Breast epithelium (tissue), 4 donors: ENCODE measurements at regions not wholly inside any gene's neighbourhood (a gene's known extent, or its start where the extent isn't known, plus 50 kb on each side); places are given as distances from the start of the nearest gene placed in this dataset.

ENCODE experiments used
- DNase-seq, 2 donors: peaks; one replicate each; pipeline ENCODE4 v3.0.0-alpha.2; 2019; ENCODE audit warnings: low spot score in 2 of 2
- H3K27ac ChIP-seq, 2 donors: fragments of 200-600 bp; sonication (generic) in 1 of 2; one replicate each; pipeline ENCODE4 v1.5.1; 2016 to 2019; ENCODE audit warnings: mild to moderate bottlenecking in 1 of 2
- H3K27me3 ChIP-seq, 2 donors: fragments of 200-600 bp; sonication (generic) in 1 of 2; one replicate each; pipeline versions ENCODE4 v1.5.1 to v1.6.0; 2017 to 2019; ENCODE audit warnings: control low read depth in 1 of 2, mild to moderate bottlenecking in 1 of 2
- H3K36me3 ChIP-seq: fragments of 200-600 bp; one replicate; pipeline ENCODE4 v1.5.1; 2019
- H3K4me1 ChIP-seq, 2 donors: fragments of 200-600 bp; sonication (generic); one replicate each; pipeline ENCODE4 v1.5.1; 2016 to 2019; ENCODE audit warnings: control low read depth in 1 of 2
- H3K4me3 ChIP-seq, 3 donors: fragments of 200-600 bp; sonication (generic); 1 replicate in 2 of 3; 2 replicates in 1 of 3; pipeline ENCODE4 v1.5.1; 2016 to 2019; ENCODE audit warnings: mild to moderate bottlenecking in 3 of 3, moderate library complexity in 2 of 3
- H3K9me3 ChIP-seq, 2 donors: fragments of 200-600 bp; sonication (generic) in 1 of 2; one replicate each; pipeline ENCODE4 v1.5.1; 2016 to 2019; ENCODE audit warnings: control low read depth in 1 of 2
- CTCF ChIP-seq, 3 donors: fragments of 450-650 bp; IDR thresholded peaks; one replicate each; pipeline ENCODE4 v1.5.1; 2016 to 2017; ENCODE audit warnings: antibody characterized with exemption in 3 of 3, mild to moderate bottlenecking in 3 of 3, moderate library complexity in 3 of 3
- POLR2A ChIP-seq: fragments of 450-650 bp; IDR thresholded peaks from one replicate; pipeline ENCODE4 v1.6.1; 2016; ENCODE audit warnings: antibody characterized with exemption, mild to moderate bottlenecking, moderate library complexity
- POLR2AphosphoS5 ChIP-seq, 3 donors: sonication (generic); formaldehyde crosslinking; IDR thresholded peaks; one replicate each; pipeline ENCODE4 v1.6.1; 2017; ENCODE audit warnings: antibody characterized with exemption in 3 of 3
- intact Hi-C: fragments of 100-400 bp; cut with DNase I; formaldehyde crosslinking; loops from one replicate; pipeline ENCODE4 v1.15.1; 2023; ENCODE audit warnings: low total_unique reads

- no peak for DNase-seq
- Histone ChIP-seq H3K27me3 (no peaks in the 10 kb centered on the region), H3K36me3 (no peaks in the 10 kb centered on the region), H3K4me1 (no peaks in the 10 kb centered on the region), H3K4me3 (no peak overlapping the region), H3K9me3 (no peaks in the 10 kb centered on the region), H3K27ac (no peak overlapping the region)
- intact Hi-C loops, result no loop called here
- TF ChIP-seq POLR2A (no peak), CTCF (IDR thresholded peaks at IDR 0.05) (no peak), POLR2AphosphoS5 (IDR thresholded peaks at IDR 0.05) (no peak)
Observed at GRCh38 chr6:119739769-119740168, 390.2 kb upstream of the MAN1A1 start.

GRCh38 chr6:119738425-119738824 is 388.9 kb upstream of the MAN1A1 start:
- DNase-seq, result no peak
- intact Hi-C loops, result no loop called here

GRCh38 chr6:119736296-119737021 is 386.9 kb upstream of the MAN1A1 start:
- no peak overlapping the region for H3K27ac ChIP-seq
- intact Hi-C loops, result no loop called here
- no peak overlapping the region for H3K4me3 ChIP-seq
- no peaks in the 10 kb centered on the region for H3K9me3 ChIP-seq
- no peaks in the 10 kb centered on the region for H3K27me3 ChIP-seq
- no peaks in the 10 kb centered on the region for H3K4me1 ChIP-seq
- H3K36me3 ChIP-seq, result no peaks in the 10 kb centered on the region
- no peak for TF ChIP-seq POLR2A
- DNase-seq, result no peak

More at GRCh38 chr6:119738425-119738824, 388.9 kb upstream of the MAN1A1 start:
- Histone ChIP-seq H3K4me1 (no peaks in the 10 kb centered on the region), H3K9me3 (no peaks in the 10 kb centered on the region), H3K36me3 (no peaks in the 10 kb centered on the region), H3K27me3 (no peaks in the 10 kb centered on the region), H3K27ac (no peak overlapping the region), H3K4me3 (no peak overlapping the region)
- TF ChIP-seq POLR2AphosphoS5 (IDR thresholded peaks at IDR 0.05), result no peak
- no peak for TF ChIP-seq POLR2A
- no peak for TF ChIP-seq CTCF (IDR thresholded peaks at IDR 0.05)

- no peaks in the 10 kb centered on the region for H3K4me1 ChIP-seq
- no peak overlapping the region for H3K27ac ChIP-seq
- no peaks in the 10 kb centered on the region for H3K36me3 ChIP-seq
- no peaks in the 10 kb centered on the region for H3K9me3 ChIP-seq
- H3K4me3 ChIP-seq, result no peak overlapping the region
- H3K27me3 ChIP-seq, result no peaks in the 10 kb centered on the region
- DNase-seq, result no peak
- no peak for TF ChIP-seq POLR2AphosphoS5 (IDR thresholded peaks at IDR 0.05)
- TF ChIP-seq POLR2A, result no peak
- no peak for TF ChIP-seq CTCF (IDR thresholded peaks at IDR 0.05)
- intact Hi-C loops, result no loop called here
Observed at GRCh38 chr6:119735530-119735929, 386.0 kb upstream of the MAN1A1 start.

- no peak for DNase-seq
- no peak for TF ChIP-seq POLR2A
- no peak for TF ChIP-seq POLR2AphosphoS5 (IDR thresholded peaks at IDR 0.05)
- TF ChIP-seq CTCF (IDR thresholded peaks at IDR 0.05), result no peak
- intact Hi-C loops, result no loop called here
- Histone ChIP-seq H3K36me3 (no peaks in the 10 kb centered on the region), H3K4me3 (no peak overlapping the region), H3K27ac (no peak overlapping the region), H3K27me3 (no peaks in the 10 kb centered on the region), H3K9me3 (no peaks in the 10 kb centered on the region), H3K4me1 (no peaks in the 10 kb centered on the region)
Observed at GRCh38 chr6:119734227-119734626, 384.7 kb upstream of the MAN1A1 start.

- no peak for DNase-seq
- H3K4me1 ChIP-seq, result no peaks in the 10 kb centered on the region
- no peaks in the 10 kb centered on the region for H3K36me3 ChIP-seq
- no peaks in the 10 kb centered on the region for H3K9me3 ChIP-seq
- intact Hi-C loops, result no loop called here
- no peak overlapping the region for H3K4me3 ChIP-seq
- H3K27me3 ChIP-seq, result no peaks in the 10 kb centered on the region
- no peak overlapping the region for H3K27ac ChIP-seq
- no peak for TF ChIP-seq POLR2A
- TF ChIP-seq POLR2AphosphoS5 (IDR thresholded peaks at IDR 0.05), result no peak
- no peak for TF ChIP-seq CTCF (IDR thresholded peaks at IDR 0.05)
Observed at GRCh38 chr6:119728935-119729334, 379.4 kb upstream of the MAN1A1 start.
